Neuron (in vitro differentiated cells): ENCODE measurements at regions not wholly inside any gene's neighbourhood (a gene's known extent, or its start where the extent isn't known, plus 50 kb on each side); places are given as distances from the start of the nearest gene placed in this dataset.
"Not testable (repeated sequence)": the region's sequence is repeated elsewhere in the genome, so short reads cannot be mapped to it uniquely, and the experiment has no call there.

Experiments
- H2AFZ ChIP-seq: one replicate; pipeline ENCODE4 v1.6.1; 2013; ENCODE audit warnings: low read depth, mild to moderate bottlenecking, inconsistent platforms, low read length, moderate library complexity
- H3K27me3 ChIP-seq: one replicate; pipeline ENCODE4 v1.6.1; 2013; ENCODE audit warnings: low read length; ENCODE audit not compliant: insufficient read depth
- H3K36me3 ChIP-seq: one replicate; pipeline ENCODE4 v1.6.1; 2013; ENCODE audit warnings: low read length; ENCODE audit not compliant: insufficient read depth
- H3K4me1 ChIP-seq: one replicate; pipeline ENCODE4 v1.6.1; 2013; ENCODE audit warnings: low read length; ENCODE audit not compliant: insufficient read depth
- H3K4me3 ChIP-seq: 2 replicates; pipeline ENCODE4 v1.5.1; 2013; ENCODE audit warnings: mild to moderate bottlenecking, low read length, moderate library complexity
- H3K9me3 ChIP-seq: one replicate; pipeline ENCODE4 v1.6.1; 2013; ENCODE audit warnings: low read length

GRCh38 chr10:78096486-78096885 lies 62.8 kb downstream of the RPS24 start:
- H3K9me3 ChIP-seq, H3K4me3 ChIP-seq, H2AFZ ChIP-seq, H3K27me3 ChIP-seq, H3K36me3 ChIP-seq, H3K4me1 ChIP-seq: not testable (repeated sequence)

DNA sequence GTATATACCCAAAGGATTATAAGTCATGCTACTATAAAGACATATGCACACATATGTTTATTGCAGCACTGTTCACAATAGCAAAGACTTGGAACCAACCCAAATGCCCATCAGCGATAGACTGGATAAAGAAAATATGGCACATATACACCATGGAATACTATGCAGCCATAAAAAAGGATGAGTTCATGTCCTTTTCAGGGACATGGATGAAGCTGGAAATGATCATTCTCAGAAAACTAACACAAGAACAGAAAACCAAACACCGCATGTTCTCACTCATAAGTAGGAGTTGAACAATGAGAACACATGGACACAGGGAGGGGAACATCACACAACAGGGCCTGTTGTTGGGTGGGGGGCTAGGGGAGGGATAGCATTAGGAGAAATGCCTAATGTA lies 68.9 kb downstream of the RPS24 start:
- not testable (repeated sequence) for H3K36me3 ChIP-seq, H3K9me3 ChIP-seq, H3K4me3 ChIP-seq, H2AFZ ChIP-seq, H3K4me1 ChIP-seq, H3K27me3 ChIP-seq

- Histone ChIP-seq H2AFZ (no peak overlapping the region), H3K27me3 (peaks cover 7% of the 10 kb centered on the region), H3K36me3 (no peaks in the 10 kb centered on the region), H3K9me3 (peaks cover 4% of the 10 kb centered on the region), H3K4me1 (no peaks in the 10 kb centered on the region), H3K4me3 (no peak overlapping the region)
These were observed 75.5 kb downstream of the RPS24 start for GRCh38 chr10:78109210-78109609.

- Histone ChIP-seq H3K9me3 (no peaks in the 10 kb centered on the region), H3K36me3 (no peaks in the 10 kb centered on the region), H3K4me3 (no peak overlapping the region), H2AFZ (no peak overlapping the region), H3K4me1 (no peaks in the 10 kb centered on the region), H3K27me3 (peaks cover 19% of the 10 kb centered on the region)
These were observed 81.6 kb downstream of the RPS24 start for GRCh38 chr10:78115135-78115853.

DNA sequence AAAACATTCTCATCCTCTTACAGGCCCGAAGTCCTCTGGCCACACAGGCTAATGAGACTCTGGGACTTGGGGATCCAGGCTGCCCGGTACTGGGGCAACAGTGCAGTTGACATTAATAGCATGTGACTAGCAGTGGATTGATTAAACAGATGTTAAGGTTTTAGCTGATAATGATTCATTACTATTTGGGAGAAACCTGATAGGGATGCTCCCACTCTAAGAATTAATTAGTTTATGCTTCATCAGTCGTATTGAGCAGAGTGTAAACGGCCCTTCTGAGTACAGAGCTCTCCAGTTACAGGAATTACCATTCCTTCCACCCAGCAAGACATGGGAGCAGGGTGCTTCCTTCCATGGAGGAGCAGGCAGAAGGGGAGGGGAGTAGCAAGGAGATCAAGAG lies 82.7 kb downstream of the RPS24 start:
- Histone ChIP-seq H3K36me3 (no peaks in the 10 kb centered on the region), H3K27me3 (peaks cover 19% of the 10 kb centered on the region), H2AFZ (no peak overlapping the region), H3K4me3 (no peak overlapping the region), H3K4me1 (no peaks in the 10 kb centered on the region), H3K9me3 (no peaks in the 10 kb centered on the region)

- no peaks in the 10 kb centered on the region for H3K9me3 ChIP-seq
These were observed 84.9 kb downstream of the RPS24 start for GRCh38 chr10:78118591-78118990.

DNA sequence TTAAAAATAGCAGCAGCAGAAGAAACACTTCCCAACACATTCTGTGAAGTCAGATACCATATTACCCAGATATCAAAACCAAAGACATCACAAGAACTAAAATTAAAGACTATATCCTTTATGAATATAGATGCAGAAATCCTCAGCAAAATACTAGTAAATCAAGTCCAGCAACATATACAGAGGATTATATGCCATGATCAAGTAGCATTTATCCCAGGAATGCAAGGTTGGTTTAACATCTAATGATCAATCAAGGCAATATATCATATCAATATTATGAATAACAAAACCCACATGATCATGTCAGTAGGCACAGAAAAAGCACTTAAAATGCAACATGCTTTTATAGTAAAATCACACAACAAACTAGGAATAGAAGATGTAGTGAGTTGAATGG lies 88.1 kb downstream of the RPS24 start:
- Histone ChIP-seq H3K36me3 (no peaks in the 10 kb centered on the region), H2AFZ (no peak overlapping the region), H3K4me1 (no peaks in the 10 kb centered on the region), H3K27me3 (peaks cover 2% of the 10 kb centered on the region), H3K4me3 (no peak overlapping the region), H3K9me3 (no peaks in the 10 kb centered on the region)

More at GRCh38 chr10:78118591-78118990, 84.9 kb downstream of the RPS24 start:
- Histone ChIP-seq H2AFZ (no peak overlapping the region), H3K4me1 (no peaks in the 10 kb centered on the region), H3K4me3 (no peak overlapping the region), H3K36me3 (no peaks in the 10 kb centered on the region), H3K27me3 (peaks cover 12% of the 10 kb centered on the region)

DNA sequence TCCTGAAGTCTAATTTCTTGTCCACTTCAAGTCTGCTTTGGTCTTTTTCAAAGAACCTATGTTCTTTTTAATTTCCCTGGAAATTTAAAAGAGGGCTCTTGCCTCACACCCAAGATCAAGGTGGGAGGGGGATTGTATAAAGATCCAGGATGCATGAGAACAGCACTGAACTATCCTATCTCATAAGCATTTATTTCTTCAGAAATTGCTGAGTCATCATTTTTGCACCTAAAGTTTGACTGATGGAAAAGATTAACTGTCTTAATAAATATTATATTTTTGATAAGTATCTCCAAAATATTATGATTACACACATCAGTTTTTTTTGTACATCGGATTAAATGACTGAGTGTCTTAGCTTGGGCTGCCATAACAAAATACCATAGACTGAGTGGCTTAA lies 90.5 kb downstream of the RPS24 start:
- no peaks in the 10 kb centered on the region for H3K9me3 ChIP-seq
- H3K36me3 ChIP-seq: no peaks in the 10 kb centered on the region
- no peaks in the 10 kb centered on the region for H3K4me1 ChIP-seq
- no peak overlapping the region for H3K4me3 ChIP-seq
- no peaks in the 10 kb centered on the region for H3K27me3 ChIP-seq
- H2AFZ ChIP-seq: no peak overlapping the region

- Histone ChIP-seq H2AFZ (no peak overlapping the region), H3K4me3 (no peak overlapping the region), H3K4me1 (no peaks in the 10 kb centered on the region), H3K9me3 (no peaks in the 10 kb centered on the region), H3K27me3 (no peaks in the 10 kb centered on the region), H3K36me3 (no peaks in the 10 kb centered on the region)
These were observed 95.5 kb downstream of the RPS24 start for GRCh38 chr10:78129211-78129610.

DNA sequence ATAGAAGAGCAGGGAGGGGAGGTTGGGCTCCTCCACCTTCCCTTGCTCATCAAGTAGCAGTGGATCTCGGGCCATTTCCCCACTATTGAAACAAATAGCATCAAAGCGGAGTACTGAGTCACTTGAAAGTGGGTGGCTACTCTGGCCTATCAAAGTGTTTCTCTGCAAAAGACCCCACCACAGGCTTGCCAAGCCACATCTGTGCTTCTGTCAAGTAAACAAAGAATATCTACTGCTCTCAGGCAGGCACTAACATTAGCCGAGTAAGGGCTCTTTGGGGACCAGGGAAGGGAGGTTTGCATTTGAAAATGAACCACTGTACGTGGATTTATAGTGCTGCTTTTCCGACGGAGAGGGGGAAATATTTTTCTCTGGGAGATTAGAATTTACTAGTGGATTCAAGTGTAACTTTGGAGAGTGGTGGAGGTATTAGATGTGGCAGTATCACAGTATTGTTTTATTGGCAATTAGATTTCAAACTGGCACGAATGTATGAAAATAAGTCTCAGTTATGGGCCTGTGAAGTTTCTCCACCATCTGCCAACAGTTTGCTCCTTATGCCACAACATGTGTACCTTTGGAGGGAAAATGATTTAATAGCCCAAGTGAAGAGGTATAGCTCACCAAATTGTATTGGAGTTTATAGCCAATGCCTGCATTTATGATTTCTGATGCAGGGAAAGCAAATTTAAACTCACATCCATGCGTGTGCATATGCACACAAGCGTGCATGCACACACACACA lies 97.5 kb downstream of the RPS24 start:
- Histone ChIP-seq H3K4me3 (no peak overlapping the region), H3K4me1 (no peaks in the 10 kb centered on the region), H2AFZ (no peak overlapping the region), H3K9me3 (no peaks in the 10 kb centered on the region), H3K36me3 (no peaks in the 10 kb centered on the region), H3K27me3 (peaks cover 1% of the 10 kb centered on the region)

- Histone ChIP-seq H3K9me3 (no peaks in the 10 kb centered on the region), H2AFZ (no peak overlapping the region), H3K36me3 (no peaks in the 10 kb centered on the region), H3K4me3 (no peak overlapping the region), H3K27me3 (peaks cover 4% of the 10 kb centered on the region), H3K4me1 (no peaks in the 10 kb centered on the region)
These were observed 101.2 kb downstream of the RPS24 start for GRCh38 chr10:78134773-78135306.

DNA sequence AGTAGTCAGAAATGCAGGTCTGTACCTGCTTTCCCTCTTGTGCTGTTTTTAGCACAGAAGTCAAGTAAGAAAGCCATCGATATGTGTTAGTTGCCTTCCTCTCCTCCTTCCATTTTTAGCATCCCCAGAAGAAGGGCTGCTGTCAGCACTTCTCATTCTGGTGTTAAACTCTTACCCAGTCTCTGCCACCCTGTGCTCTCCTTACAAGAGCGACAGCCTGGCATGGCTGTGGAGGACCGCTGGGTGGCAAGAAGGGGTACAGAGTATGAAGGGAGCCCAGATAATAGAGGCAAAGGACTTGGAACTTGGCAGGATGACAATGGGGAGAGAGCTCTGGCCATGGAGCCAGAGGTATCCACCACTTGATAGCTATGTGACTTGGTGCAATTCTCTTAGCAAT lies 103.5 kb downstream of the RPS24 start:
- Histone ChIP-seq H3K4me1 (peaks cover 7% of the 10 kb centered on the region), H3K9me3 (no peaks in the 10 kb centered on the region), H3K4me3 (no peak overlapping the region), H2AFZ (no peak overlapping the region), H3K27me3 (peaks cover 4% of the 10 kb centered on the region), H3K36me3 (no peaks in the 10 kb centered on the region)

DNA sequence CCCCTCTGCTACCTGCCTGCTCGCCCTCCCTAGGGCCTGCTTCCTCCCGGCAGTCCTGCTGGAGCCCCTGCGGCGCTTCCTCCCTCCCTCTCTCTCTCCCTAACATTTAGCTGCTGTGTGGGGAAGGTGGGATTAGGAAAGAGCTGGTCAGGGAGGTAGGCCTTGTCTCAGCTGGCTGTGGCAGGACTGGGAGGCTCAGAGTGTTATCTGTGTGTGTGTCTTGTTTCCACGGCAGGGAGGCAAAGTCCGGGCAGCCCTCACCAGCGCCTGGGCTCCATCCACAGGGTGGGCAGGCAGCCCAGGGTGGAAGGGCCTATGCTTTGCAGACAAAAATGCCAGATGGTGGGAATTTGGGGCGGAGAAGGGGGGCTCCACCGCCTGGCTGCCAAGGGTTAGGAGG lies 105.7 kb downstream of the RPS24 start:
- H3K27me3 ChIP-seq: peaks cover 4% of the 10 kb centered on the region
- no peaks in the 10 kb centered on the region for H3K36me3 ChIP-seq
- H2AFZ ChIP-seq: no peak overlapping the region
- no peaks in the 10 kb centered on the region for H3K9me3 ChIP-seq
- H3K4me1 ChIP-seq: peaks cover 7% of the 10 kb centered on the region
- no peak overlapping the region for H3K4me3 ChIP-seq
